Spleen (tissue), 7 donors: ENCODE measurements at regions not wholly inside any gene's neighbourhood (a gene's known extent, or its start where the extent isn't known, plus 50 kb on each side); places are given as distances from the start of the nearest gene placed in this dataset.

Source experiments
- CTCF ChIP-seq, 11 experiments: fragments of 200-600 bp in 7 of 11; fragments of 450-650 bp in 4 of 11; sonication (generic) in 4 of 11; IDR thresholded peaks in 8 of 11; conservative IDR thresholded peaks in 3 of 11; 1 replicate in 7 of 11; 2 replicates in 4 of 11; pipeline versions ENCODE4 v1.4.0 to v1.8.0; 2016 to 2021; ENCODE audit warnings: antibody characterized with exemption in 11 of 11, inconsistent platforms in 4 of 11, mild to moderate bottlenecking in 1 of 11
- POLR2A ChIP-seq, 3 donors: fragments of 450-650 bp; IDR thresholded peaks; one replicate each; pipeline ENCODE4 v1.5.1; 2017; ENCODE audit warnings: antibody characterized with exemption in 3 of 3, mild to moderate bottlenecking in 1 of 3
- donor health status: DM: no; HTN: no; CAD: no; lungs with moderate emphysema.
- donor health status: DM: no; HTN: no; CAD: no.
- donor health status: DM: no; HTN: no; CAD: no.

GRCh38 chr9:7606591-7606990, 193.0 kb downstream of the DMAC1 start:
- TF ChIP-seq POLR2A (IDR thresholded peaks at IDR 0.05): no peak
- TF ChIP-seq CTCF (IDR thresholded peaks at IDR 0.05 in 8 of 11, conservative IDR thresholded peaks at IDR 0.05 in 3 of 11): no peak
